ENCODE measurements at regions not wholly inside any gene's neighbourhood (a gene's known extent, or its start where the extent isn't known, plus 50 kb on each side); places are given as distances from the start of the nearest gene placed in this dataset.

GRCh38 chr1:79457562-79458224 lies 451.2 kb upstream of the ADGRL4 start:
- TF ChIP-seq CTCF (IDR thresholded peaks at IDR 0.05; ENCODE audit: insufficient read depth, low read length) = no peak
- TF ChIP-seq POLR2AphosphoS5 (IDR thresholded peaks at IDR 0.05; ENCODE audit: low read depth) = no peak
- TF ChIP-seq REST (IDR thresholded peaks at IDR 0.05; ENCODE audit: insufficient replicate concordance, low read depth) = no peak
